RWPE2 (cell line): ENCODE measurements at regions not wholly inside any gene's neighbourhood (a gene's known extent, or its start where the extent isn't known, plus 50 kb on each side); places are given as distances from the start of the nearest gene placed in this dataset.

ENCODE experiments used
- ATAC-seq: fragments of 200-7000 bp; cut with Tn5 transposase; 3 replicates; pipeline ENCODE4 v1.9.1; 2021; ENCODE audit warnings: low read depth
- DNase-seq: peaks from one replicate; pipeline ENCODE4 v3.0.0-alpha.2; 2020; ENCODE audit warnings: low spot score
- H3K27ac ChIP-seq: fragments of 450-650 bp; 2 replicates; pipeline ENCODE4 v1.5.1; 2017; ENCODE audit warnings: mild to moderate bottlenecking; ENCODE audit not compliant: poor library complexity, severe bottlenecking
- H3K27me3 ChIP-seq: fragments of 250-450 bp; sonication (Bioruptor Pico); 2 replicates; pipeline ENCODE4 v1.5.1; 2021; ENCODE audit warnings: mild to moderate bottlenecking, moderate library complexity; ENCODE audit not compliant: insufficient read depth, poor library complexity, severe bottlenecking
- H3K36me3 ChIP-seq: fragments of 250-450 bp; sonication (Bioruptor Pico); 2 replicates; pipeline ENCODE4 v1.5.1; 2020; ENCODE audit warnings: low read depth, mild to moderate bottlenecking, moderate library complexity
- H3K4me1 ChIP-seq: fragments of 250-450 bp; sonication (Bioruptor Pico); 2 replicates; pipeline ENCODE4 v1.5.1; 2021; ENCODE audit warnings: mild to moderate bottlenecking, moderate library complexity; ENCODE audit not compliant: insufficient read depth, poor library complexity, severe bottlenecking
- H3K4me3 ChIP-seq: fragments of 250-450 bp; sonication (Bioruptor Pico); 2 replicates; pipeline ENCODE4 v1.5.1; 2021; ENCODE audit warnings: mild to moderate bottlenecking, moderate library complexity; ENCODE audit not compliant: severe bottlenecking
- H3K9me3 ChIP-seq: fragments of 250-450 bp; sonication (Bioruptor Pico); 2 replicates; pipeline ENCODE4 v1.5.1; 2021; ENCODE audit warnings: mild to moderate bottlenecking, moderate library complexity; ENCODE audit not compliant: severe bottlenecking
- TF ChIP-seq, protein P1 (sequence below): fragments of 450-650 bp; IDR thresholded peaks from one replicate; pipeline ENCODE4 v1.5.1; 2017; ENCODE audit warnings: mild to moderate bottlenecking, moderate library complexity; ENCODE audit not compliant: poor library complexity, severe bottlenecking

DNA sequence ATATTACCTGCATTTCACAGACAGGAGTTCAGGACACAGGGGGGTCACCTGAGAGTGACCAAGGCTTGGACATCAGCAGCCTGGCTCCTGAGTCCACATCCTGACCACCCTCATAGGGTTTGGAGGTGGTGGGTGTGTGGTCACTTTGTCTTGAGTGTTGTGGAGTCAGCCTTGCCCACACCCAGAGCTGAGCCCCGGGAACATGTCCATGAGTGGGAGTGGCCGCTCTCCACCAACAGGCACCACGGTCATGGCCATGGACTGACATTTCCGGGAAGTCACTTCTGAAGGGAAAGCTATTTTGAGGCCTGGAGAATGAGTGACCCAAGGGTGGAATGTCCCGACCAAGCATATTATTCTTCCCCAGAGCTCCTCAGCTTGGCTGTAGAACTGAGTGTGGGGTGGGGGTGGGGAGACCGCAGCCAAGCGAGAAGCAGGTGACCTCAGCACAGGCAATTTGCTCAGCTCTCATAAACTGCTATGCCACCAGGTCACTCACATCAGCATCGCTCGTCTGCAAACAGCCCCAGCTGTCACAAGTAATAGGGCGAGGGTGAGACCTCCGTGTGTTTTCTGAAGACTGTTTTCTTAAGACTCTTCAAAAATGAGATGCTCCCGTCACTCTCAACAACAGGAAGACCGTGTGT lies 348.6 kb upstream of the CDH4 start:
- H3K36me3 ChIP-seq: no peaks in the 10 kb centered on the region
- peaks cover 67% of the 10 kb centered on the region for H3K27me3 ChIP-seq
- TF ChIP-seq, protein P1, sequence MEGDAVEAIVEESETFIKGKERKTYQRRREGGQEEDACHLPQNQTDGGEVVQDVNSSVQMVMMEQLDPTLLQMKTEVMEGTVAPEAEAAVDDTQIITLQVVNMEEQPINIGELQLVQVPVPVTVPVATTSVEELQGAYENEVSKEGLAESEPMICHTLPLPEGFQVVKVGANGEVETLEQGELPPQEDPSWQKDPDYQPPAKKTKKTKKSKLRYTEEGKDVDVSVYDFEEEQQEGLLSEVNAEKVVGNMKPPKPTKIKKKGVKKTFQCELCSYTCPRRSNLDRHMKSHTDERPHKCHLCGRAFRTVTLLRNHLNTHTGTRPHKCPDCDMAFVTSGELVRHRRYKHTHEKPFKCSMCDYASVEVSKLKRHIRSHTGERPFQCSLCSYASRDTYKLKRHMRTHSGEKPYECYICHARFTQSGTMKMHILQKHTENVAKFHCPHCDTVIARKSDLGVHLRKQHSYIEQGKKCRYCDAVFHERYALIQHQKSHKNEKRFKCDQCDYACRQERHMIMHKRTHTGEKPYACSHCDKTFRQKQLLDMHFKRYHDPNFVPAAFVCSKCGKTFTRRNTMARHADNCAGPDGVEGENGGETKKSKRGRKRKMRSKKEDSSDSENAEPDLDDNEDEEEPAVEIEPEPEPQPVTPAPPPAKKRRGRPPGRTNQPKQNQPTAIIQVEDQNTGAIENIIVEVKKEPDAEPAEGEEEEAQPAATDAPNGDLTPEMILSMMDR: no peak
- ATAC-seq (no peak), DNase-seq (peak; percentile 70)
- peaks cover 6% of the 10 kb centered on the region for H3K9me3 ChIP-seq
- no peak overlapping the region for H3K4me3 ChIP-seq
- no peak overlapping the region for H3K27ac ChIP-seq
- no peaks in the 10 kb centered on the region for H3K4me1 ChIP-seq

DNA sequence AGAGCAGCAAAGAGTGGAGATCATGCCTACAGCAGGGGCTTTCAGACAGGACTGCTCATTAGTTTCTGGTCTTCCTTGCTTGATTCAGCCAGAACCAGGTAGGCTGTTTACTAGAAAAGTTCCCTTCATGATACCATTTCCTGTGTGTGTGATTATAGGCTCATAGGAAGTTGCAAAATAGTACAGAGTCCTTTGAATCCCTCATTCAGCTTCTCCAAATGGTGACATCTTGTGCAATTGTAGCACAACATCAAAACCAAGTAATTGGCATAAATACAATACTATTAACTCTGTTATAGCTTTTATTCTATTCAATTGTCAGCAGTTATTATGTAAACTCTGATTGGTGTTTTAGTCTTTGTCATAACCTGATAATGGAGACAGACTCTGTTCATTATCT lies 347.3 kb upstream of the CDH4 start:
- Histone ChIP-seq H3K4me3 (no peak overlapping the region), H3K9me3 (peaks cover 6% of the 10 kb centered on the region), H3K27ac (no peak overlapping the region), H3K36me3 (no peaks in the 10 kb centered on the region), H3K27me3 (peaks cover 54% of the 10 kb centered on the region), H3K4me1 (no peaks in the 10 kb centered on the region)
- DNase-seq (no peak), ATAC-seq (no peak)
- TF ChIP-seq, protein P1: no peak

DNA sequence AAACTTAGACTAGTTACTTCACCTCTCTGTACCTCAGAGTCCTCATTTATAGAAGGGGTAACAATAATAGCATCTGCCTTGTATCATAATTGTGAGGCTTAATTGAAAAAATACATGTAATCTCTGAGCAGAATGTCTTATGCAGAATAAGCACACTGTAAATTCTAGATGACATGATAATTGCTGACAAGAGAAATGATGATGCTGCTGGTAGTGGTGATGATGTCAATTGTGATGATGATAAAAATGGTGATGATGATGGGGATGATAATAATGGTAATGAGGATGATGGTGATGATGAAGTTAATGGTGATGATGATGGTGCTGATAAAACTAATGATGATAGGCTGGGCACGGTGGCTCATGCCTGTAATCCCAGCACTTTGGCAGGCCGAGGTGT lies 346.1 kb upstream of the CDH4 start:
- Histone ChIP-seq H3K27ac (no peak overlapping the region), H3K4me3 (no peak overlapping the region), H3K27me3 (peaks cover 50% of the 10 kb centered on the region), H3K9me3 (peaks cover 6% of the 10 kb centered on the region), H3K36me3 (no peaks in the 10 kb centered on the region), H3K4me1 (no peaks in the 10 kb centered on the region)
- DNase-seq: no peak
- TF ChIP-seq, protein P1: no peak
- no peak for ATAC-seq

DNA sequence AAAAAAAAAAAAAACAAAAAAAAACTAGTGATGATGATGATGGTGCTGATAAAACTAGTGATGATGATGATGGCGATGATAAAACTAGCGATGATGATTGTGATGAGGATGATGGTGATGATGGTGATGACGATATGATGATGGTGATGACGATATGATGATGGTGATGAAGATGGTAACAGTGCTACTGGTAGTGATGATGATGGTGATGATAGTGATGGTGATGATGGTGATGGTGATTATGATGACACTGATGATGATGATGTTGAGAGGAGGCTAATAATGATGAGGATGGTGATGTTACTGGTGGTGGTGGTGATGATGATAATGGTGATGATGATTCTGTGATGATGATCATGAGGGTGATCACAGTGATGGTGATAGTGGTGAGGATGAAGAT lies 345.5 kb upstream of the CDH4 start:
- Histone ChIP-seq H3K4me1 (no peaks in the 10 kb centered on the region), H3K27ac (no peak overlapping the region), H3K9me3 (peaks cover 6% of the 10 kb centered on the region), H3K36me3 (no peaks in the 10 kb centered on the region), H3K4me3 (no peak overlapping the region), H3K27me3 (peaks cover 50% of the 10 kb centered on the region)
- no peak for ATAC-seq
- no peak for DNase-seq
- TF ChIP-seq, protein P1: no peak

DNA sequence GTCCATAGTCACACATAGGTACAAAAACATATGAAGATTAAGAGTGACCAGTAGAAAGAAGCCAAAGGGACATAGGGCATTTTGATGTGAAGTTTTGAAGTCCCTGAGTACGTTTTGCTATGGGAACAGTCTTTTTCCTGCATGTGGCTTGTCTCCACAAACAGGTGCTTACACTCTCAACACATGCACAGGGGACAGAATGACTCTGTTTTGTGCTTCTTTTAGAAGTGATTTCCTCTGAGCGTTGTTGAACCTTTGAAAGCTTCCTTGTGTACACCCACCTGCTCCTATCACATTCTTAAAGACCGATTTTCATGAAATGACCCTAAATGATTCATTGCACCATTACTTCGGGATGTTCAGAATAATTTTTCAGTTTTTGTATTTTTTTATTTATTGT lies 338.8 kb upstream of the CDH4 start:
- no peaks in the 10 kb centered on the region for H3K36me3 ChIP-seq
- TF ChIP-seq, protein P1: no peak
- no peaks in the 10 kb centered on the region for H3K9me3 ChIP-seq
- no peak overlapping the region for H3K27ac ChIP-seq
- peaks cover 79% of the 10 kb centered on the region for H3K27me3 ChIP-seq
- no peak for ATAC-seq
- H3K4me1 ChIP-seq: no peaks in the 10 kb centered on the region
- H3K4me3 ChIP-seq: no peak overlapping the region
- no peak for DNase-seq
